ENCODE measurements at regions not wholly inside any gene's neighbourhood (a gene's known extent, or its start where the extent isn't known, plus 50 kb on each side); places are given as distances from the start of the nearest gene placed in this dataset.

- TF ChIP-seq, protein P1, sequence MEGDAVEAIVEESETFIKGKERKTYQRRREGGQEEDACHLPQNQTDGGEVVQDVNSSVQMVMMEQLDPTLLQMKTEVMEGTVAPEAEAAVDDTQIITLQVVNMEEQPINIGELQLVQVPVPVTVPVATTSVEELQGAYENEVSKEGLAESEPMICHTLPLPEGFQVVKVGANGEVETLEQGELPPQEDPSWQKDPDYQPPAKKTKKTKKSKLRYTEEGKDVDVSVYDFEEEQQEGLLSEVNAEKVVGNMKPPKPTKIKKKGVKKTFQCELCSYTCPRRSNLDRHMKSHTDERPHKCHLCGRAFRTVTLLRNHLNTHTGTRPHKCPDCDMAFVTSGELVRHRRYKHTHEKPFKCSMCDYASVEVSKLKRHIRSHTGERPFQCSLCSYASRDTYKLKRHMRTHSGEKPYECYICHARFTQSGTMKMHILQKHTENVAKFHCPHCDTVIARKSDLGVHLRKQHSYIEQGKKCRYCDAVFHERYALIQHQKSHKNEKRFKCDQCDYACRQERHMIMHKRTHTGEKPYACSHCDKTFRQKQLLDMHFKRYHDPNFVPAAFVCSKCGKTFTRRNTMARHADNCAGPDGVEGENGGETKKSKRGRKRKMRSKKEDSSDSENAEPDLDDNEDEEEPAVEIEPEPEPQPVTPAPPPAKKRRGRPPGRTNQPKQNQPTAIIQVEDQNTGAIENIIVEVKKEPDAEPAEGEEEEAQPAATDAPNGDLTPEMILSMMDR (IDR thresholded peaks at IDR 0.05) = no peak
- TF ChIP-seq POLR2A (IDR thresholded peaks at IDR 0.05) = no peak
Measured at GRCh38 chr1:221823561-221823960, 81.7 kb upstream of the DUSP10 start.

Data from uterus (tissue), 2 donors.